Calu3 (cell line): ENCODE measurements at regions not wholly inside any gene's neighbourhood (a gene's known extent, or its start where the extent isn't known, plus 50 kb on each side); places are given as distances from the start of the nearest gene placed in this dataset.

Experiments used
- BruUV-seq: library from RNA; stranded (reverse); fragments of 400-500 nt; replicated peaks from 2 replicates; lab custom pipeline; 2021; lab: Mats Ljungman, UMichigan
- CTCF ChIA-PET: fragments of 300-600 bp; sonication (Branson Sonifier 250); formaldehyde crosslinking; loops from one replicate; lab custom pipeline; 2022; ENCODE audit warnings: antibody characterized with exemption; lab: Charles Lee
- DNase-seq: peaks from one replicate; pipeline ENCODE4 v3.0.0; 2022
- H3K27ac Mint-ChIP-seq: one replicate; pipeline ENCODE4 v1.8.0; 2022; ENCODE audit warnings: mixed read lengths; ENCODE audit not compliant: unreplicated experiment
- H3K27me3 Mint-ChIP-seq: one replicate; pipeline ENCODE4 v1.8.0; 2022; ENCODE audit warnings: mixed read lengths; ENCODE audit not compliant: unreplicated experiment
- H3K36me3 Mint-ChIP-seq: one replicate; pipeline ENCODE4 v1.8.0; 2022; ENCODE audit warnings: mild to moderate bottlenecking, moderate library complexity, mixed read lengths; ENCODE audit not compliant: insufficient read depth, unreplicated experiment
- H3K4me1 Mint-ChIP-seq: one replicate; pipeline ENCODE4 v1.8.0; 2022; ENCODE audit warnings: mild to moderate bottlenecking, low read depth, mixed read lengths; ENCODE audit not compliant: unreplicated experiment
- H3K4me3 Mint-ChIP-seq: one replicate; pipeline ENCODE4 v1.8.0; 2022; ENCODE audit warnings: mild to moderate bottlenecking, low read depth, moderate library complexity, mixed read lengths; ENCODE audit not compliant: unreplicated experiment
- H3K9me3 Mint-ChIP-seq: one replicate; pipeline ENCODE4 v1.8.0; 2022; ENCODE audit warnings: low read depth, mixed read lengths; ENCODE audit not compliant: unreplicated experiment
- CTCF ChIP-seq: fragments of 200-600 bp; IDR thresholded peaks from one replicate; pipeline ENCODE4 v1.8.0; 2022; ENCODE audit warnings: antibody characterized with exemption; ENCODE audit not compliant: unreplicated experiment
- intact Hi-C: fragments of 100-400 bp; cut with micrococcal nuclease; formaldehyde crosslinking; loops from one replicate; pipeline ENCODE4 v1.10.0; 2022; ENCODE audit not compliant: unreplicated experiment

DNA sequence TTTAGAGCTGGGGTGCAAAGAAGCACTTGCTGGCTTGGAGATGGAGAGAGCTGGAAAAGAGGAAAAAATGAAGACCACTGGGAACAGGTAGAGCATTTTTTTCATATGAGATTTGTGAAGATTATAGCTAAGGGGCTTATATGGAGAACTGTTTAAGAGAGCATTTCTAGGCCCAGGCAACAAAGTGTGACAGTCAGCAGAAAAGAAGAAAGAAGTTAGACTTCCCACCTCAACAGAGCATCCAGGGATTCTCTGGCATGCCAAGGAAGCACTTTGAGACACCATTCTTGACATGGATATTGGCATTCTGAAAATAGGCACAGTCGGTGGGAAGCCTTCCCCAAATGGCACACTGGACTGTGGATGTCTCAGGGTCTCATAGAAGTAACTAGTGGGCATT, 195.5 kb downstream of the KLHL28 start:
- no peak for TF ChIP-seq CTCF
- BruUV-seq: no TSS peak
- Mint-ChIP-seq H3K36me3 (no peaks in the 10 kb centered on the region), H3K27me3 (no peaks in the 10 kb centered on the region), H3K9me3 (no peaks in the 10 kb centered on the region), H3K4me3 (no peak overlapping the region), H3K27ac (no peak overlapping the region), H3K4me1 (peaks cover 4% of the 10 kb centered on the region)
- intact Hi-C loops: no loop called here
- DNase-seq: no peak
- CTCF ChIA-PET: no interaction called here

GRCh38 chr14:44763356-44763755, 198.4 kb downstream of the KLHL28 start:
- no peaks in the 10 kb centered on the region for H3K9me3 Mint-ChIP-seq
- CTCF ChIA-PET: no interaction called here
- no peaks in the 10 kb centered on the region for H3K4me1 Mint-ChIP-seq
- BruUV-seq: no TSS peak
- H3K27ac Mint-ChIP-seq: no peak overlapping the region
- intact Hi-C loops: no loop called here
- no peak overlapping the region for H3K4me3 Mint-ChIP-seq
- DNase-seq: no peak
- TF ChIP-seq CTCF: no peak
- no peaks in the 10 kb centered on the region for H3K27me3 Mint-ChIP-seq
- no peaks in the 10 kb centered on the region for H3K36me3 Mint-ChIP-seq

DNA sequence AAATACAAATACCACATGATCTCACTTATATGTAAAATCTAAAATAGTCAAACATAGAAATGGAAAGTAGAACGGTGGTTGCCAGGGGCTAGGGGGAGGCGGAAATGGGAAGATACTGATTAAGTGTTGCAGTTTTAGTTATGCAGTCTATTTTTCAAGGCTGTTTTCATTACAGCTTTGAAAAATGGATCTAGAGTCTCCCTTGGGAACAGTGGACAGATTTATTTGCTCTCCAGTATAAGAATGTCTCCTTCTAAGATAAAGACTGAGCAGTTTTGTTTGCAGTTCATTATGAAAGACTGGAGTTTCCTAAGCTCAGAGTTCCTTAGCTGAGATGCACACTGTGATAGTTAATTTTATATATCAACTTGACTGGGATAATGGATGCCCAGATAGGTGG, 202.5 kb downstream of the KLHL28 start:
- no peak for TF ChIP-seq CTCF
- no peaks in the 10 kb centered on the region for H3K36me3 Mint-ChIP-seq
- H3K4me1 Mint-ChIP-seq: no peaks in the 10 kb centered on the region
- H3K9me3 Mint-ChIP-seq: no peaks in the 10 kb centered on the region
- H3K4me3 Mint-ChIP-seq: no peak overlapping the region
- no peak for DNase-seq
- intact Hi-C loops: no loop called here
- CTCF ChIA-PET: no interaction called here
- no TSS peak for BruUV-seq
- H3K27me3 Mint-ChIP-seq: no peaks in the 10 kb centered on the region
- H3K27ac Mint-ChIP-seq: no peak overlapping the region

GRCh38 chr14:44756554-44756953, 205.2 kb downstream of the KLHL28 start:
- H3K4me1 Mint-ChIP-seq: no peaks in the 10 kb centered on the region
- DNase-seq: no peak
- no peaks in the 10 kb centered on the region for H3K36me3 Mint-ChIP-seq
- H3K4me3 Mint-ChIP-seq: no peak overlapping the region
- H3K9me3 Mint-ChIP-seq: no peaks in the 10 kb centered on the region
- intact Hi-C loops: no loop called here
- H3K27ac Mint-ChIP-seq: no peak overlapping the region
- CTCF ChIA-PET: no interaction called here
- BruUV-seq: no TSS peak
- TF ChIP-seq CTCF: no peak
- H3K27me3 Mint-ChIP-seq: no peaks in the 10 kb centered on the region
